Ovary (tissue), 3 donors: ENCODE measurements at regions not wholly inside any gene's neighbourhood (a gene's known extent, or its start where the extent isn't known, plus 50 kb on each side); places are given as distances from the start of the nearest gene placed in this dataset.

Experiments used
- EP300 ChIP-seq: sonication (generic); formaldehyde crosslinking; IDR thresholded peaks from one replicate; pipeline ENCODE4 v1.6.1; 2017; ENCODE audit warnings: antibody characterized with exemption
- POLR2A ChIP-seq: fragments of 450-650 bp; IDR thresholded peaks from one replicate; pipeline ENCODE4 v1.6.1; 2017; ENCODE audit warnings: antibody characterized with exemption, mild to moderate bottlenecking, moderate library complexity
- TF ChIP-seq, protein P1 (sequence below), 3 donors: fragments of 450-650 bp in 2 of 3; fragments of 200-600 bp in 1 of 3; IDR thresholded peaks; one replicate each; pipeline versions ENCODE4 v1.5.1 to v1.8.0; 2016 to 2022; ENCODE audit warnings: antibody characterized with exemption in 3 of 3, mild to moderate bottlenecking in 1 of 3
- donor health status: DM: no; HTN: no; CAD: no.

DNA sequence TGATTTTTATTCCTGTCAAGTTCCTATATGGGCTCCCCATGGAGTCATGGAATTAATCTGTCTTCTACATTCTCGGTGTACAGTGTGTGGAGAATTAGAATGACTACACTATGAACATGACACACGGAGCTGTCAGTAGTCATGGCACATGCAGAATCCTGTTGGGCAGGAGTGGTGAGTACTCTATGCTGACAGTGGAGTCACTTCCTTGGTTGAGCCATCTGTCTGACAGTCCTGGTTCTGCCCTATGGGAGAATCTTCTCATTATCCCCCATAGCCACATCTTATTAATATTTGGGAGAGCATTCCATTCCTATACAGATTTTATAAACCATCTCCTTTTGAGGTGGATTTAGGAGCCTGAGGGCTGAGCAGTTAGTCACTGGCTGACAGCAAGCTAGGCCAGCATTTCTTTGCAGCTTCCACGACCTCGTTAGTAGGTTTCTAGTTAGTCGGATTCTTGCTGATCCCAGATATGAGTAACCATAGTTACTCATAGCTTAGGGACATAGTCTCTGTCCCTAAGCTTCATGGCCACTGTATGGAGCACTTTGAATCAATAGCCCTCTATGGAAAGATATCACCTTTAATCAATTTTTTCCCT is 90.6 kb downstream of the MDH1 start:
- TF ChIP-seq EP300 (no peak), POLR2A (no peak)
- TF ChIP-seq, protein P1, sequence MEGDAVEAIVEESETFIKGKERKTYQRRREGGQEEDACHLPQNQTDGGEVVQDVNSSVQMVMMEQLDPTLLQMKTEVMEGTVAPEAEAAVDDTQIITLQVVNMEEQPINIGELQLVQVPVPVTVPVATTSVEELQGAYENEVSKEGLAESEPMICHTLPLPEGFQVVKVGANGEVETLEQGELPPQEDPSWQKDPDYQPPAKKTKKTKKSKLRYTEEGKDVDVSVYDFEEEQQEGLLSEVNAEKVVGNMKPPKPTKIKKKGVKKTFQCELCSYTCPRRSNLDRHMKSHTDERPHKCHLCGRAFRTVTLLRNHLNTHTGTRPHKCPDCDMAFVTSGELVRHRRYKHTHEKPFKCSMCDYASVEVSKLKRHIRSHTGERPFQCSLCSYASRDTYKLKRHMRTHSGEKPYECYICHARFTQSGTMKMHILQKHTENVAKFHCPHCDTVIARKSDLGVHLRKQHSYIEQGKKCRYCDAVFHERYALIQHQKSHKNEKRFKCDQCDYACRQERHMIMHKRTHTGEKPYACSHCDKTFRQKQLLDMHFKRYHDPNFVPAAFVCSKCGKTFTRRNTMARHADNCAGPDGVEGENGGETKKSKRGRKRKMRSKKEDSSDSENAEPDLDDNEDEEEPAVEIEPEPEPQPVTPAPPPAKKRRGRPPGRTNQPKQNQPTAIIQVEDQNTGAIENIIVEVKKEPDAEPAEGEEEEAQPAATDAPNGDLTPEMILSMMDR (IDR thresholded peaks at IDR 0.05): no peak
